Liver (tissue), 7 donors: ENCODE measurements at regions not wholly inside any gene's neighbourhood (a gene's known extent, or its start where the extent isn't known, plus 50 kb on each side); places are given as distances from the start of the nearest gene placed in this dataset.

Experiments used
- DNase-seq: peaks from one replicate; pipeline ENCODE4 v3.0.0-alpha.2; 2017; ENCODE audit warnings: low spot score
- H3K27ac ChIP-seq, 2 donors: one replicate each; pipeline ENCODE4 v1.7.0; 2013; ENCODE audit warnings: inconsistent platforms in 2 of 2, low read length in 2 of 2, control low read depth in 1 of 2, low read depth in 1 of 2, mild to moderate bottlenecking in 1 of 2
- H3K27me3 ChIP-seq, 4 donors: one replicate each; pipeline versions ENCODE4 v1.6.1 to v1.7.0; 2013; ENCODE audit warnings: low read length in 3 of 4, inconsistent platforms in 1 of 4, mild to moderate bottlenecking in 1 of 4, moderate library complexity in 1 of 4; ENCODE audit not compliant: control insufficient read depth in 4 of 4, insufficient read depth in 4 of 4
- H3K36me3 ChIP-seq, 4 donors: one replicate each; pipeline versions ENCODE4 v1.6.1 to v1.7.0; 2013; ENCODE audit warnings: low read length in 3 of 4, mild to moderate bottlenecking in 3 of 4, low read depth in 1 of 4, moderate library complexity in 1 of 4; ENCODE audit not compliant: control insufficient read depth in 4 of 4, insufficient read depth in 3 of 4
- H3K4me1 ChIP-seq, 4 donors: one replicate each; pipeline versions ENCODE4 v1.6.1 to v1.7.0; 2013; ENCODE audit warnings: low read length in 3 of 4, mild to moderate bottlenecking in 3 of 4, moderate library complexity in 1 of 4; ENCODE audit not compliant: control insufficient read depth in 4 of 4, insufficient read depth in 4 of 4
- H3K4me3 ChIP-seq, 3 donors: one replicate each; pipeline versions ENCODE4 v1.6.1 to v1.7.0; 2013; ENCODE audit warnings: low read length in 3 of 3, control low read depth in 1 of 3, low read depth in 1 of 3, mild to moderate bottlenecking in 1 of 3
- H3K9ac ChIP-seq, 2 donors: one replicate each; pipeline ENCODE4 v1.7.0; 2013; ENCODE audit warnings: low read length in 2 of 2, mild to moderate bottlenecking in 2 of 2, moderate library complexity in 2 of 2, control low read depth in 1 of 2, low read depth in 1 of 2
- H3K9me3 ChIP-seq, 4 donors: one replicate each; pipeline versions ENCODE4 v1.6.1 to v1.7.0; 2013; ENCODE audit warnings: low read length in 3 of 4; ENCODE audit not compliant: control insufficient read depth in 4 of 4
- FOXA1 ChIP-seq: IDR thresholded peaks from 2 replicates; pipeline ENCODE4 v1.6.1; 2016; ENCODE audit warnings: antibody characterized with exemption
- FOXA2 ChIP-seq: IDR thresholded peaks from 2 replicates; pipeline ENCODE4 v1.6.1; 2016; ENCODE audit warnings: antibody characterized with exemption
- GABPA ChIP-seq, 2 donors: IDR thresholded peaks in 1 of 2; conservative IDR thresholded peaks in 1 of 2; 2 replicates each; pipeline ENCODE4 v1.6.1; 2016; ENCODE audit warnings: antibody characterized with exemption in 2 of 2, mild to moderate bottlenecking in 1 of 2, moderate library complexity in 1 of 2
- HNF4A ChIP-seq, 2 donors: conservative IDR thresholded peaks; 2 replicates each; pipeline ENCODE4 v1.6.1; 2016; ENCODE audit warnings: antibody characterized with exemption in 2 of 2, mild to moderate bottlenecking in 2 of 2
- HNF4G ChIP-seq: IDR thresholded peaks from 2 replicates; pipeline ENCODE4 v1.6.1; 2016; ENCODE audit warnings: antibody characterized with exemption
- JUND ChIP-seq, 2 donors: IDR thresholded peaks; 2 replicates each; pipeline ENCODE4 v1.6.1; 2016; ENCODE audit warnings: antibody characterized with exemption in 2 of 2
- MAX ChIP-seq: IDR thresholded peaks from 2 replicates; pipeline ENCODE4 v1.6.1; 2016; ENCODE audit warnings: antibody characterized with exemption
- NR2F2 ChIP-seq: IDR thresholded peaks from 2 replicates; pipeline ENCODE4 v1.6.1; 2016; ENCODE audit warnings: antibody characterized with exemption
- RAD21 ChIP-seq, 2 donors: IDR thresholded peaks; 2 replicates each; pipeline ENCODE4 v1.6.1; 2016; ENCODE audit warnings: antibody characterized with exemption in 2 of 2, mild to moderate bottlenecking in 2 of 2
- REST ChIP-seq: IDR thresholded peaks from 2 replicates; pipeline ENCODE4 v1.6.1; 2016; ENCODE audit warnings: antibody characterized with exemption, mild to moderate bottlenecking
- RXRA ChIP-seq, 2 donors: IDR thresholded peaks; 2 replicates each; pipeline ENCODE4 v1.6.1; 2017 to 2018; ENCODE audit warnings: antibody characterized with exemption in 2 of 2, mild to moderate bottlenecking in 1 of 2
- SP1 ChIP-seq: IDR thresholded peaks from 2 replicates; pipeline ENCODE4 v1.6.1; 2018; ENCODE audit warnings: antibody characterized with exemption, mild to moderate bottlenecking
- TAF1 ChIP-seq: conservative IDR thresholded peaks from 2 replicates; pipeline ENCODE4 v1.6.1; 2016; ENCODE audit warnings: antibody characterized with exemption, mild to moderate bottlenecking
- YY1 ChIP-seq: IDR thresholded peaks from 2 replicates; pipeline ENCODE4 v1.6.1; 2016; ENCODE audit warnings: antibody characterized with exemption, mild to moderate bottlenecking
- WGBS: extraction: QIAGEN DNeasy Blood & Tissue Kit; methylation state at CpG from one replicate; pipeline ENCODE4 v1.1.7; 2013; 5-methylcytosine and 5-hydroxymethylcytosine counted together
- donor health status: healthy.
- donor health status: healthy.
- donor health status: healthy.
- donor health status: healthy.

GRCh38 chr11:41955635-41956400 is 496.4 kb upstream of the LRRC4C start:
- WGBS = 81% methylated on average over 10 of the region's 10 CpGs
- DNase-seq = no peak
- no peaks in the 10 kb centered on the region for H3K4me1 ChIP-seq
- H3K36me3 ChIP-seq = no peaks in the 10 kb centered on the region
- no peak overlapping the region for H3K27ac ChIP-seq
- H3K9ac ChIP-seq = no peak overlapping the region
- no peaks in the 10 kb centered on the region for H3K27me3 ChIP-seq
- H3K4me3 ChIP-seq = no peak overlapping the region
- no peaks in the 10 kb centered on the region for H3K9me3 ChIP-seq
- TF ChIP-seq HNF4A (conservative IDR thresholded peaks at IDR 0.05) = no peak

DNA sequence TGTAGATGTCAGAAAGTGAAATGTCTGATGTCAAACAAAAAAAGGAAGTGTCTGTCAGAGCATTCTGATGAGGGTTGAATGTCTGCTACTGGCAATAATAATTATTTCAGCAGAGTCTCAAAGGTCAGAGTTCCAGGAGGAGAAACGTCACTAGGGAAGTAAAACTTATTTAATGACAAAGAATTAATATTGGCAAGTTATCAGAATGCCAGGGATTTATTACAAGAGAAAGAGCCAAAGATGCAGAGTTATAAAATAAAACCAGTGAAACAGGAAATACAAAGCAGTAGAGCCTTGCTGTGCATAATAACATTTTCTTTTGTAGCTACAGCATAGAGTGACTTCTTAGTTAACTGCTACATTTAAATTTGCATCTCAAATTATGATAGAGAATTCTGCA is 504.0 kb upstream of the LRRC4C start:
- Histone ChIP-seq H3K27ac (no peak overlapping the region), H3K4me3 (no peak overlapping the region), H3K9ac (no peak overlapping the region), H3K36me3 (no peaks in the 10 kb centered on the region), H3K4me1 (no peaks in the 10 kb centered on the region), H3K9me3 (no peaks in the 10 kb centered on the region), H3K27me3 (no peaks in the 10 kb centered on the region)
- WGBS = 7% methylated on average over 1 of the region's 1 CpG
- no peak for DNase-seq
- TF ChIP-seq HNF4G (no peak), FOXA2 (no peak), RXRA (IDR thresholded peaks at IDR 0.05) (no peak), TAF1 (no peak), RAD21 (IDR thresholded peaks at IDR 0.05) (no peak), FOXA1 (no peak), REST (no peak), SP1 (no peak), MAX (no peak), YY1 (no peak), GABPA (IDR thresholded peaks at IDR 0.05 in 1 of 2, conservative IDR thresholded peaks at IDR 0.05 in 1 of 2) (no peak), JUND (IDR thresholded peaks at IDR 0.05) (no peak)

- Histone ChIP-seq H3K27me3 (no peaks in the 10 kb centered on the region), H3K4me3 (no peak overlapping the region), H3K27ac (no peak overlapping the region), H3K9ac (no peak overlapping the region), H3K4me1 (no peaks in the 10 kb centered on the region), H3K9me3 (no peaks in the 10 kb centered on the region), H3K36me3 (no peaks in the 10 kb centered on the region)
- WGBS = 83% methylated on average over 1 of the region's 1 CpG
- TF ChIP-seq RXRA (IDR thresholded peaks at IDR 0.05) = no peak
- TF ChIP-seq YY1 = no peak
- no peak for TF ChIP-seq NR2F2
- no peak for TF ChIP-seq RAD21 (IDR thresholded peaks at IDR 0.05)
- no peak for TF ChIP-seq SP1
- no peak for TF ChIP-seq JUND (IDR thresholded peaks at IDR 0.05)
- no peak for TF ChIP-seq HNF4G
- no peak for DNase-seq
These were observed 511.2 kb upstream of the LRRC4C start for GRCh38 chr11:41970681-41971080.
